ENCODE measurements at regions not wholly inside any gene's neighbourhood (a gene's known extent, or its start where the extent isn't known, plus 50 kb on each side); places are given as distances from the start of the nearest gene placed in this dataset.

GRCh38 chr2:104127049-104127770 lies 726.7 kb upstream of the POU3F3 start:
- no peak for TF ChIP-seq CTCF (IDR thresholded peaks at IDR 0.05; ENCODE audit: low read length)
- TF ChIP-seq EZH2phosphoT487 (IDR thresholded peaks at IDR 0.05; ENCODE audit: low read length), result no peak
- TF ChIP-seq EZH2 (optimal IDR thresholded peaks at IDR 0.05; ENCODE audit: low read depth, low read length), result no peak

All from MM.1S (cell line).